Endothelial cell of umbilical vein (primary cell): ENCODE measurements at regions not wholly inside any gene's neighbourhood (a gene's known extent, or its start where the extent isn't known, plus 50 kb on each side); places are given as distances from the start of the nearest gene placed in this dataset.

Experiments used
- BruUV-seq: library from RNA; stranded (reverse); fragments of 400-500 nt; replicated peaks from 2 replicates; lab custom pipeline; 2021; lab: Mats Ljungman, UMichigan
- CTCF ChIA-PET: fragments of 300-600, 350-600 bp; sonication (Branson Sonifier 250); formaldehyde crosslinking; loops from one replicate; lab custom pipeline; 2021; ENCODE audit warnings: antibody characterized with exemption, inconsistent platforms; lab: Charles Lee
- POLR2A ChIA-PET: fragments of 300-600, 350-600 bp; sonication (Branson Sonifier 250); formaldehyde crosslinking; loops from one replicate; lab custom pipeline; 2021; ENCODE audit warnings: antibody characterized with exemption, inconsistent platforms; lab: Charles Lee
- DNase-seq: peaks from one replicate; pipeline ENCODE4 v3.0.0-alpha.2; 2011; ENCODE audit warnings: low read depth, low spot score
- FAIRE-seq: peaks from 2 replicates; lab custom pipeline; 2011; peaks lifted over from hg19 to GRCh38; lab: Jason Lieb, UNC
- H2AFZ ChIP-seq: 2 replicates; pipeline ENCODE4 v1.6.0; 2012; ENCODE audit warnings: low read depth, low read length, control low read depth, inconsistent platforms
- H3K27ac ChIP-seq: 2 replicates; pipeline ENCODE4 v1.5.1; 2011; ENCODE audit warnings: low read depth, mild to moderate bottlenecking, control low read depth, low read length, moderate library complexity; ENCODE audit not compliant: insufficient read depth
- H3K27me3 ChIP-seq, 2 experiments: 2 replicates each; pipeline versions ENCODE4 v1.6.0 to v1.6.1; 2011; ENCODE audit warnings: low read length in 2 of 2, mixed read lengths in 1 of 2; ENCODE audit not compliant: control insufficient read depth in 2 of 2, insufficient read depth in 2 of 2
- H3K36me3 ChIP-seq, 2 experiments: 2 replicates in 1 of 2; 3 replicates in 1 of 2; pipeline ENCODE4 v1.5.1; 2011; ENCODE audit warnings: low read length in 2 of 2, mild to moderate bottlenecking in 1 of 2, moderate library complexity in 1 of 2; ENCODE audit not compliant: control insufficient read depth in 2 of 2, insufficient read depth in 2 of 2; ENCODE audit errors: extremely low read depth in 1 of 2
- H3K4me1 ChIP-seq: 3 replicates; pipeline ENCODE4 v1.5.1; 2011; ENCODE audit warnings: mild to moderate bottlenecking, low read length; ENCODE audit not compliant: control insufficient read depth, insufficient read depth; ENCODE audit errors: extremely low read depth
- H3K4me2 ChIP-seq: 2 replicates; pipeline ENCODE4 v1.6.1; 2011; ENCODE audit warnings: low read length, control low read depth, mixed read lengths; ENCODE audit not compliant: insufficient read depth
- H3K4me3 ChIP-seq, 3 experiments: fragments of 200-600 bp in 1 of 3; sonication (generic), shearing (Covaris generic) in 1 of 3; replicated peaks in 1 of 3; 2 replicates each; pipeline ENCODE4 v1.5.1; 2011 to 2016; ENCODE audit warnings: control low read depth in 3 of 3, low read length in 3 of 3, mild to moderate bottlenecking in 2 of 3, inconsistent platforms in 1 of 3, low read depth in 1 of 3, moderate library complexity in 1 of 3; ENCODE audit not compliant: insufficient read depth in 1 of 3
- H3K79me2 ChIP-seq: 2 replicates; pipeline ENCODE4 v1.6.0; 2012; ENCODE audit warnings: low read length, inconsistent platforms; ENCODE audit not compliant: control insufficient read depth, insufficient read depth
- H3K9ac ChIP-seq: replicated peaks from 2 replicates; pipeline ENCODE3; 2011; ENCODE audit warnings: low read length, control low read depth; ENCODE audit not compliant: insufficient read depth; ENCODE audit errors: extremely low read depth
- H3K9me1 ChIP-seq: replicated peaks from 3 replicates; pipeline ENCODE4 v1.6.0; 2011; ENCODE audit warnings: mild to moderate bottlenecking, low read length; ENCODE audit not compliant: control insufficient read depth, insufficient read depth; ENCODE audit errors: extremely low read depth
- H3K9me3 ChIP-seq: replicated peaks from 2 replicates; pipeline ENCODE4 v1.5.1; 2012; ENCODE audit warnings: low read length, inconsistent platforms; ENCODE audit not compliant: control insufficient read depth, insufficient read depth
- H4K20me1 ChIP-seq: replicated peaks from 2 replicates; pipeline ENCODE3; 2011; ENCODE audit warnings: mild to moderate bottlenecking, low read length; ENCODE audit not compliant: control insufficient read depth, insufficient read depth; ENCODE audit errors: extremely low read depth
- CTCF ChIP-seq, 2 donors: IDR thresholded peaks; 1 replicate in 1 of 2; 2 replicates in 1 of 2; pipeline ENCODE4 v1.5.1; 2011; ENCODE audit warnings: low read length in 2 of 2, mild to moderate bottlenecking in 2 of 2, moderate library complexity in 2 of 2, control low read depth in 1 of 2, inconsistent platforms in 1 of 2, low read depth in 1 of 2; ENCODE audit not compliant: insufficient read depth in 1 of 2; ENCODE audit errors: extremely low read depth in 1 of 2
- EZH2 ChIP-seq: IDR thresholded peaks from 2 replicates; pipeline ENCODE4 v1.6.1; 2012; ENCODE audit warnings: borderline replicate concordance, low read depth, mild to moderate bottlenecking, moderate library complexity, low read length, inconsistent platforms; ENCODE audit not compliant: severe bottlenecking
- FOS ChIP-seq: IDR thresholded peaks from 2 replicates; pipeline ENCODE4 v1.6.1; 2011; ENCODE audit warnings: mild to moderate bottlenecking, low read length, moderate library complexity, borderline replicate concordance; ENCODE audit not compliant: insufficient read depth
- GATA2 ChIP-seq: IDR thresholded peaks from 2 replicates; pipeline ENCODE4 v1.7.0; 2011; ENCODE audit warnings: low read depth, mild to moderate bottlenecking, moderate library complexity, mixed read lengths, low read length; ENCODE audit not compliant: insufficient read length, insufficient read depth
- JUN ChIP-seq: IDR thresholded peaks from 2 replicates; pipeline ENCODE4 v1.6.1; 2011; ENCODE audit warnings: borderline replicate concordance, low read depth; ENCODE audit not compliant: insufficient read length, insufficient read depth
- MAX ChIP-seq: IDR thresholded peaks from 2 replicates; pipeline ENCODE4 v1.6.1; 2011; ENCODE audit not compliant: insufficient read depth, insufficient read length
- MYC ChIP-seq: IDR thresholded peaks from one replicate; pipeline ENCODE4 v1.6.1; 2011; ENCODE audit warnings: mild to moderate bottlenecking, low read depth, low read length
- POLR2A ChIP-seq: IDR thresholded peaks from 2 replicates; pipeline ENCODE4 v1.6.1; 2012; ENCODE audit warnings: low read depth, mild to moderate bottlenecking, control low read depth, low read length
- POLR2AphosphoS5 ChIP-seq: IDR thresholded peaks from 2 replicates; pipeline ENCODE4 v1.6.1; 2012; ENCODE audit warnings: low read depth, mild to moderate bottlenecking, control low read depth, low read length, moderate library complexity; ENCODE audit not compliant: insufficient read depth
- dilution Hi-C: fragments of 300-500 bp; cut with MboI; formaldehyde crosslinking; loops from one replicate; pipeline ENCODE4 v1.15.0; 2019; ENCODE audit warnings: low sequenced_read_pairs; ENCODE audit not compliant: extremely low pct_ligation_motif_present
- intact Hi-C: fragments of 100-400 bp; cut with micrococcal nuclease; formaldehyde crosslinking; loops from one replicate; pipeline ENCODE4 v1.10.0; 2022

DNA sequence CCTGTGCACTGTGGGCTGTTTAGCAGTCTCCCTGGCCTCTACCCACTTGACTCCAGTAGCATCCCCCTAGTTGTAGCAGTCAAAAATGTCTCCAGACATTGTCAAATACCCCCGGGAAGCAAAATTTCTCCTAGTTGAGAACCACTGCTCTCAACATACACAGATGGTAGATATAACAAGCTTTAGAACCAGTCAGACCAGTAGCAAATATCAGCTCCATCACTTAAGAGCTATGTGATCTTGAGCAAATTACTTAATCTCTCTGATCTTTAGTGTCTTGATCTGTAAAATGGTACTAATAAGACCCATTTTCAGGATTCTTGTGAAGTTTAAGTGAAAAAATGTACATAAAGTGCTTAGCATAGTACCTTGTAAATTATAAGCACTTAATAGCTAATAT is 96.2 kb downstream of the DUSP6 start:
- BruUV-seq = no TSS peak

More for the DNA sequence above, 96.2 kb downstream of the DUSP6 start:
- H3K4me1 ChIP-seq = peaks cover 6% of the 10 kb centered on the region
- H4K20me1 ChIP-seq = no peaks in the 10 kb centered on the region
- ChIA-PET CTCF (interaction anchor here (0.8 kb wide), 1 partner anchor 239 kb away, joined by 3 read pairs; no protein-coding TSS in a partner anchor), POLR2A (no interaction called here)
- dilution Hi-C loops = no loop called here
- no peaks in the 10 kb centered on the region for H3K36me3 ChIP-seq
- no peaks in the 10 kb centered on the region for H3K79me2 ChIP-seq
- no peaks in the 10 kb centered on the region for H3K9me1 ChIP-seq
- H3K27me3 ChIP-seq = no peaks in the 10 kb centered on the region
- H3K9ac ChIP-seq = no peak overlapping the region
- H3K4me3 ChIP-seq = no peak overlapping the region
- FAIRE-seq = no peak
- TF ChIP-seq POLR2A (no peak), EZH2 (no peak), JUN (no peak), POLR2AphosphoS5 (no peak), FOS (no peak), GATA2 (no peak), CTCF (IDR thresholded peaks at IDR 0.05; ENCODE audit: extremely low read depth in 1 of 2, insufficient read depth in 1 of 2, low read depth in 1 of 2, low read length in 2 of 2) (no peak), MAX (no peak), MYC (no peak)
- no peaks in the 10 kb centered on the region for H3K9me3 ChIP-seq
- H2AFZ ChIP-seq = no peak overlapping the region
- DNase-seq = no peak
- intact Hi-C loops = no loop called here
- no peak overlapping the region for H3K4me2 ChIP-seq
- H3K27ac ChIP-seq = no peak overlapping the region
